ENCODE measurements at regions not wholly inside any gene's neighbourhood (a gene's known extent, or its start where the extent isn't known, plus 50 kb on each side); places are given as distances from the start of the nearest gene placed in this dataset.

DNA sequence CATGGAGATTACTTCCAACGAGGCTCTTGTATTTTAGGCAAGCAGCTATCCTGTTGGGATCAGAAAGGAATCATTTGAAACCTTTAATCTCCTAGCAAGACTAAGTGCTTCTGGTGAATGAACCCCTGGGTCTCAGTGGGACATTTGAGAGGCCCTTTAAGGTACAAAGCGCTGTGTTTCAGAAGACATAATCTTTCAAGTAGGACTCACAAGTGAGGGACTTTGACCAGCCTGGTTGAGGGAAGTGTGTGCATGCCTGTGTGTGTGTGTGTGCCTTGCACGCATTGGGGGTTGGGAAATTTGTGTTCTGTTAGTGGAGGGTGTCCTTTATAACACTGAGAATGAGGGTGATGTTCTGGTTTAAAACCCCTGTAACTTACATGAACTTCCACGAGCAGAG, 64.4 kb upstream of the KCNG1 start:
- intact Hi-C loops (cut with DNase I; ENCODE audit: low total_unique reads), result no loop called here
- no peak for DNase-seq (ENCODE audit: low spot score in 2 of 2)
- TF ChIP-seq POLR2A (IDR thresholded peaks at IDR 0.05), result no peak
- TF ChIP-seq, protein P1, sequence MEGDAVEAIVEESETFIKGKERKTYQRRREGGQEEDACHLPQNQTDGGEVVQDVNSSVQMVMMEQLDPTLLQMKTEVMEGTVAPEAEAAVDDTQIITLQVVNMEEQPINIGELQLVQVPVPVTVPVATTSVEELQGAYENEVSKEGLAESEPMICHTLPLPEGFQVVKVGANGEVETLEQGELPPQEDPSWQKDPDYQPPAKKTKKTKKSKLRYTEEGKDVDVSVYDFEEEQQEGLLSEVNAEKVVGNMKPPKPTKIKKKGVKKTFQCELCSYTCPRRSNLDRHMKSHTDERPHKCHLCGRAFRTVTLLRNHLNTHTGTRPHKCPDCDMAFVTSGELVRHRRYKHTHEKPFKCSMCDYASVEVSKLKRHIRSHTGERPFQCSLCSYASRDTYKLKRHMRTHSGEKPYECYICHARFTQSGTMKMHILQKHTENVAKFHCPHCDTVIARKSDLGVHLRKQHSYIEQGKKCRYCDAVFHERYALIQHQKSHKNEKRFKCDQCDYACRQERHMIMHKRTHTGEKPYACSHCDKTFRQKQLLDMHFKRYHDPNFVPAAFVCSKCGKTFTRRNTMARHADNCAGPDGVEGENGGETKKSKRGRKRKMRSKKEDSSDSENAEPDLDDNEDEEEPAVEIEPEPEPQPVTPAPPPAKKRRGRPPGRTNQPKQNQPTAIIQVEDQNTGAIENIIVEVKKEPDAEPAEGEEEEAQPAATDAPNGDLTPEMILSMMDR (IDR thresholded peaks at IDR 0.05), result no peak
- no peak overlapping the region for H3K4me3 ChIP-seq (ENCODE audit: low read depth, poor library complexity, severe bottlenecking)
- WGBS, 2 donors, result 47 to 50% methylated on average over 4 of the region's 4 CpGs

DNA sequence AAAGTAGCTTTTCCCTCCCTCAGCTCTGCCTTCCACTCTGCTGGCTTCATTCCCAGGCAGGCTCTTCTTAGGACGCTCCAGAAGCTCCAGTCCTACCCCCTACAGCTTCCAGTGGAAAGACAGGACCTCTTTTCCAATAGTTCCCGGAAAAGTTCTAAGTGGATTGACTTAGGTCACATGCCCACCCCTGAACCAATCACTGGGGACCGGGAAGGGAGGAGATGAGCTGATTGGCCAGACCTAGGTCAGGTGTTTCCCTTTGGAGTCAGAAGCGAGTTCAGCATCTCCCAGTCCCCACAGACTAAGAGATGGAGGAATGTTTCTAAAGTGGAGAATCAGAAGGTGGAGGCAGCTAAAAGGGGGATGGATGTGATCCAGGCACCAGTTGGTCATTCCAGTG, 62.9 kb upstream of the KCNG1 start:
- DNase-seq (ENCODE audit: low spot score in 2 of 2), result no peak
- 80 to 82% methylated on average over 4 of the region's 4 CpGs for WGBS, 2 donors
- intact Hi-C loops (cut with DNase I; ENCODE audit: low total_unique reads), result no loop called here
- H3K4me3 ChIP-seq (ENCODE audit: low read depth, poor library complexity, severe bottlenecking), result no peak overlapping the region
- TF ChIP-seq, protein P1 (IDR thresholded peaks at IDR 0.05), result no peak
- no peak for TF ChIP-seq POLR2A (IDR thresholded peaks at IDR 0.05)

DNA sequence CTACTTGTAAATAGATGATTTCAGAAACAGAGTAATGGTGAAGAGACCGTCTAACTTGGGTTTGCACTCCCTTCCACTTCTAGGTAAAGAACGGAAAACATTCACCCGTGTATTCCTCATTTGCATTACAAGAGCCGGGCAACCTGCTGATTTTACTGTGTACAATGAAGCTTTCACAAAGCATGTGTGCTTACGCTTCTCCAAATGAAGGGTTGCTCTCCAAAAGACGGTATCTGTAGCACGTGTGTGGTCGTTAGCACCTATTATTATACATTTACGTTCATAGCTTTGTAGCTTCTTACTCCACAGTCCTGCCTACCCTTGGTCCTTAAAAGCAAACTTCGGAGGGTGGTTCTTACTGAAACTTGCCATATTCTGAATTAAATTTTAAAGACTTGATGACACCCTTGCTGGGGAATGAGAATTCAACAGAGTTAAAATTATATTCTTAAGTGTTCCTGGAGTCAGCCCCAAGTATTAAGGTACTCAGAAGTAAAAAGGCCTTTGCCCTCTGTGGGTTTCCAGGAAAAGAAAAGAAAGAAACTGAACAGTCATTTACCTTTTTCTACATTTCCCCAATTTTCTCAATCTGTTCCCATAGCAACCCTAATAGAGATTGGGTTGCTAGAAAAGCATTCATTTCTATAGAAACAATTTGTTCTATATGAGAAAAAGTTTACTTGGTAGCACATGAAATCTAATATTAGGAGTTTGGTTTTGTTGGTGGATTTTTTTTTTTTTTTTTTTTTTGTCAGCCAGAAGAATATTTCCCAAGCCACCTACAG, 61.9 kb upstream of the KCNG1 start:
- no peak overlapping the region for H3K4me3 ChIP-seq (ENCODE audit: low read depth, poor library complexity, severe bottlenecking)

DNA sequence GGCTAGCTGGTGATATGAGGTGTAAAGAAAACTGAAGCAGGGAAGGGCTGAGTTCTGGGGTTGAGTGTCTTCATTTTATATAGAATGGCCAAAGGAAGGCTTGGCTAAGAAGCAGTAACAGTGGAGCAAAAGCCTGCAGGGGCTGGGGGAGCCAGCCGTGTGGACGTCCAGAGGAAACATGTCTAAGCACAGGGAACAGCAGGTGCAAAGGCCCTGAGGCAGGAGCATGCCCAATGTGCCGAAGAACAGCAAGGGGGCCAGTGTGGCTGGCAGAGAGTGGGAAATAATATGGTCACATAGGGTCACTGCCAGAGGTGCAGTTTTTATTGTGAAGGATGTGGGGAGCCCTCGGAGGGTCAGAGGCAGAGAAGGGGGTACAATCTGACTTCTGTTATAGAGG, 60.5 kb upstream of the KCNG1 start:
- no peak for DNase-seq (ENCODE audit: low spot score in 2 of 2)
- intact Hi-C loops (cut with DNase I; ENCODE audit: low total_unique reads), result no loop called here
- WGBS, 2 donors, result 64 to 72% methylated on average over 4 of the region's 4 CpGs
- H3K4me3 ChIP-seq (ENCODE audit: low read depth, poor library complexity, severe bottlenecking), result no peak overlapping the region
- TF ChIP-seq POLR2A (IDR thresholded peaks at IDR 0.05), result no peak

More for the DNA sequence above, 61.9 kb upstream of the KCNG1 start:
- TF ChIP-seq, protein P1 (IDR thresholded peaks at IDR 0.05), result no peak
- no peak for TF ChIP-seq POLR2A (IDR thresholded peaks at IDR 0.05)
- no peak for DNase-seq (ENCODE audit: low spot score in 2 of 2)
- 64 to 66% methylated on average over 10 of the region's 10 CpGs for WGBS, 2 donors
- intact Hi-C loops (cut with DNase I; ENCODE audit: low total_unique reads), result no loop called here

DNA sequence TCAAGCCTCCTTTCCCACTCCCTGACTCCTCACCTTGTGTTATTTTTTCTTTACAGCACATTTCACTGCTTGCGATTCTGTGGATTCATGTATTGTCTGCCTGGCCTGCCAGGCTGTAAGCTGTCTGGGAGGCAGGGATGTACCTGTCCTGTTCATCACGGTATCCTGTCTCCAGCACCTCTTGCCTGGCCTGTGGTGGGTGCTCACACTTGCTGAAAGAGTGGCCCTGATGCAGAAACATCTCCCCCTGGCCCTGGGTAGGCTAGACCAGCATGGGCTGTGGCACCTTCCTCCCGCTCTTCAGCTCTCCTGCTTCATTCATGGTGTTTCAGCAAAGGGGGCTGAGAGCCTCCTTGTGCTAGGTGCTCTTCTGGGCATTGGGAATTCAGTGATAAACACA, 60.1 kb upstream of the KCNG1 start:
- H3K4me3 ChIP-seq (ENCODE audit: low read depth, poor library complexity, severe bottlenecking), result no peak overlapping the region
- intact Hi-C loops (cut with DNase I; ENCODE audit: low total_unique reads), result no loop called here
- no peak for TF ChIP-seq POLR2A (IDR thresholded peaks at IDR 0.05)
- TF ChIP-seq, protein P1 (IDR thresholded peaks at IDR 0.05), result no peak
- DNase-seq (ENCODE audit: low spot score in 2 of 2), result no peak
- 77 to 80% methylated on average over 3 of the region's 3 CpGs for WGBS, 2 donors

DNA sequence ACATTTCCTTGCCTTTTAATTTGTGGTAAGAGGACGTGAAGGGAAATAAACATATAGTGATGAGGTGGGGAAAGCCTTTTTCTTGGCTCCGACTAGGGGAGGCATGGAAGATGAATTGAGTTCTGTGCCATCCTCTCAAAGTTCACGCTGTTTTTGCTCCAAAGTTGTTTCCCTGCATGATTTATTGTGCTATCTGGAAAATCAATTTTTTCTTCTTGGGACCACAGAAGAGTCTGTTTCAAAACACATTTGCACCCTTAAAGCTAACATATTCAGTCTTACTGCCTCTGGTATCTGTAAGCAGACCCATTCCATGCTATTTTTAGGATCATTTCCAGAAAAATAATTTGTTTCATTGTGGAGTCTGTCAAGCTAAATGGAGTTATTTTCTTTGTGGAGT, 57.6 kb upstream of the KCNG1 start:
- H3K4me3 ChIP-seq (ENCODE audit: low read depth, poor library complexity, severe bottlenecking), result no peak overlapping the region
- no peak for DNase-seq (ENCODE audit: low spot score in 2 of 2)
- TF ChIP-seq, protein P1 (IDR thresholded peaks at IDR 0.05), result no peak
- no peak for TF ChIP-seq POLR2A (IDR thresholded peaks at IDR 0.05)
- intact Hi-C loops (cut with DNase I; ENCODE audit: low total_unique reads), result no loop called here
- 57 to 60% methylated on average over 3 of the region's 3 CpGs for WGBS, 2 donors

Data from lower leg skin (tissue), 4 donors.